ENCODE measurements at regions not wholly inside any gene's neighbourhood (a gene's known extent, or its start where the extent isn't known, plus 50 kb on each side); places are given as distances from the start of the nearest gene placed in this dataset.
A peak's percentile ranks its signal among the peaks of the same experiment; 100 is the strongest.
"Not testable (repeated sequence)": the region's sequence is repeated elsewhere in the genome, so short reads cannot be mapped to it uniquely, and the experiment has no call there.

DNA sequence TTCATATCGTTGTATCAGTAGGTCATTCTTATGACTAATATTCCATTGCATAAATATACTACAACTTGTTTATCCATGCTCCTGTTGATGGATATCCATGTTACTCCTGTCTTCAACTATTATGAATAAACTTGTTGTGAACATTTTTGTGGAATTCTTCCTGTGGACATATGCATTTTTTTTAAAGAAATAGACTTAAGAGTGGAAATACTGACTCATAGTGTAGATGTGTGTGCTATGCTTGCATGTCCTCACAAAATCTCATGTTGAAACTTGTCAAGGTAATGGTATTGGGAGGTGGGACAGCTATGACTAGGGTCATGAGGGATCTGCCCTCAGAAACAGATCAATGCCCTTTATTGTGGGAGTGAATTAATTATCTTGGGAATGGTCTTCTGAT, 240.5 kb upstream of the PRSS58 start:
- DNase-seq, result no peak

GRCh38 chr7:142496545-142496991, 238.7 kb upstream of the PRSS58 start:
- peak; percentile 55 to 68 (median 66) for DNase-seq

GRCh38 chr7:142495879-142496278, 238.0 kb upstream of the PRSS58 start:
- DNase-seq, result not testable (repeated sequence)

DNA sequence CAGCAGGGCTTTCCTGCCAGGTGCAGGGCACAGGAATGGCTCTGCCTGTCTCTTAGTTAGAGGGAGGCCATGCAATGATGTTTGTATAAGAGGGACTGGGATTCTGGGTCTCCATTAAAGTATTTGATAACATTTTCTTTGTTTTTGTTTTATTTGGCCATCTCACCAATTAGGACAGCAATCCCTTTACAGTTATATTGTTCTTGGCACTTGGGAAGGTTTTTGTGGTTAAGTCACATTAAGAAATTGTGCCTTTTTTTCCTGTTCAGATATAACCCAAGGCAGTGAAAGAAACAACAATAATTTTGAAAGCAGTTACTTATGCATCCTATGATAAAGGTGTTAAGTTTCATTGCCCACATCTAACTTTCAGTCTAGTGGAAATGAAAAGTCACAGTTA, 237.4 kb upstream of the PRSS58 start:
- not testable (repeated sequence) for DNase-seq

GRCh38 chr7:142494021-142494420, 236.2 kb upstream of the PRSS58 start:
- DNase-seq, result no peak

GRCh38 chr7:142488842-142489241, 231.0 kb upstream of the PRSS58 start:
- no peak for DNase-seq

DNA sequence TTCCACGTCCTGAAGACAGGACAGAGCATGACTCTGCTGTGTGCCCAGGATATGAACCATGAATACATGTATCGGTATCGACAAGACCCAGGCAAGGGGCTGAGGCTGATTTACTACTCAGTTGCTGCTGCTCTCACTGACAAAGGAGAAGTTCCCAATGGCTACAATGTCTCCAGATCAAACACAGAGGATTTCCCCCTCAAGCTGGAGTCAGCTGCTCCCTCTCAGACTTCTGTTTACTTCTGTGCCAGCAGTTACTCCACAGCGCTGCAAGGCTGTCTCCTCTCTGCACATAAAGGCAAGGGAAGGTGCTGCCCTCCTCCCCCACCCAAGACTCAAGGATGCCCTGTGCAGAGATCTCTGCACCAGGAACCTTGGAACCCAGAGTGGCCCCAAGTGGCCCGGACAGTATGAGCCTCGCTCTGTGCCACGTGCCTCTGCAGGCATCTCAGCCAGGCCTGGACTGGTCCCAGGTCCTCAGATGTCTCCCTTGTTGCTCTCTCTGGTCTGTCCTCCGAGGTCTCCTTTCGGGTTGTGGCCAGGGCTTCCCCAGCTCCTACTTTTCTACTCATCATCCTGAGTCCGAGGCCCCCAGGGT, 230.3 kb upstream of the PRSS58 start:
- peak; percentile 28 to 59 (median 48) for DNase-seq

GRCh38 chr7:142487565-142487964, 229.7 kb upstream of the PRSS58 start:
- peak in 1 of 3 donors; percentile 28 for DNase-seq

DNA sequence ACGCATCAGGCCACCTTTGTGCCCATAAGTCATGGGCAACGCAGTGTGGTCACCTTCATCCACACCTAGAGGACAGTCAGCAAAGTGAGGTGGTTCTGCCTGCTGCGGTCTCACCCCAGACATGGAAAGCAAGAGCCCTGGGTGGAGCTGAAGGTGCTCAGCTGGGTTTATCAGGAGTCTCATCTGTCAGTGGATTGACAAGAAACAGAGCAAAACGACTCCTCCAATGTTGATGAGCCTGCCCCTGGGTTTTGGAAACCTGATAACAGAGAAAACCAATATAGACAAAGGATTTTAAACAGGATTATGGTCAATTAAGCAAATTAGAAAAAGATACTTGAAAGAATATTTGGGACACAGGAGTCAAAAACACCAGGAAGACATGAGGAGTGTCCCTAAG, 229.3 kb upstream of the PRSS58 start:
- DNase-seq, result no peak

DNA sequence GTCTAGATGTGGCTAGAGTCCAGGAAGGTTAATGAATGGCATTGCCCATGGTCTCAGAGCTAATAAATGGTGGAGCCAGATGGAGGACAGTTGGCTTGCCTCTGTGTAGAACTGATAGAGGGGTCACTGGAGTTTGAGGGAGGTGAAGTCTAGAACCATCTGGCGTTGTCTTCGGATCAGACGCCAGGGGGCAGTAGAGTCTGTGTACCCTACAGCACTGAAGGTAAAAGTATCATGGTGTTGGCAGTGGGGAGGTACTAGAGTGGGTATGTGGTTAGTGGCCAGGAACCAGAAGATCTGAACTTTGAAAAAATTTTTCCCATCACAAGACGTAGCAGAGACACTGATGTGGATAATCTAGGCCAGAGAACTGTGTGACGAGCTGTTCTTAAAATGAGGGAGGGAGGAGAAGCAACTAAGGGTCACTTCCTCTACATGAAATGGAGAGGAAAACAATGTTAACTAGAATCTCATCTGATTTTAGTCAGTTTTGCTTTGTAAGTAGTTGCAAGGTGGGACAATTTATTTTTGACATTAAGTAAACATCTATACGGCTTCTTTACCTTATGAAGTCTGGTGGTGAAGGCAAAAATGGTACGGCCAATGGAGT, 227.9 kb upstream of the PRSS58 start:
- peak; percentile 19 to 38 (median 22) for DNase-seq

GRCh38 chr7:142483659-142484317, 225.9 kb upstream of the PRSS58 start:
- DNase-seq, result no peak

GRCh38 chr7:142482891-142483658, 225.2 kb upstream of the PRSS58 start:
- peak; percentile 77 to 82 (median 77) for DNase-seq

DNA sequence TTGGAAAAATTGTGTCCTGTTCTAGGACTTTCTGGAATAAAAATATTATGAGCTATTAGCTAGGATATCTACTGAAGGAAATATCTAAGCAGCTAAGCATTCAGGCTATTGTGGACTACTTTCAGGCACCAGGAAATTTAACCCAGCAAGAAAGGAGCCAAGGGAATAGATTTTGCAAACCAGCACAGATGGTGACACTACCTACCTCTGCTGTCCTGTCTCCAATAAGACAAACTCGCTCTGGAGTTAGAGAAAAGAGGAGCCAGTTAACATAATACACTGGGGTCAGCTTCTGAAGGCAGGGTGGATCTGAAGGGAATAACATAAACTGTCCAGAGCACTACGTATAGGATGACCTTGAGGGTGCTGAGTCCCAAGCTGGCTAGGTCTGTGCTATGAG, 223.7 kb upstream of the PRSS58 start:
- DNase-seq, result no peak

DNA sequence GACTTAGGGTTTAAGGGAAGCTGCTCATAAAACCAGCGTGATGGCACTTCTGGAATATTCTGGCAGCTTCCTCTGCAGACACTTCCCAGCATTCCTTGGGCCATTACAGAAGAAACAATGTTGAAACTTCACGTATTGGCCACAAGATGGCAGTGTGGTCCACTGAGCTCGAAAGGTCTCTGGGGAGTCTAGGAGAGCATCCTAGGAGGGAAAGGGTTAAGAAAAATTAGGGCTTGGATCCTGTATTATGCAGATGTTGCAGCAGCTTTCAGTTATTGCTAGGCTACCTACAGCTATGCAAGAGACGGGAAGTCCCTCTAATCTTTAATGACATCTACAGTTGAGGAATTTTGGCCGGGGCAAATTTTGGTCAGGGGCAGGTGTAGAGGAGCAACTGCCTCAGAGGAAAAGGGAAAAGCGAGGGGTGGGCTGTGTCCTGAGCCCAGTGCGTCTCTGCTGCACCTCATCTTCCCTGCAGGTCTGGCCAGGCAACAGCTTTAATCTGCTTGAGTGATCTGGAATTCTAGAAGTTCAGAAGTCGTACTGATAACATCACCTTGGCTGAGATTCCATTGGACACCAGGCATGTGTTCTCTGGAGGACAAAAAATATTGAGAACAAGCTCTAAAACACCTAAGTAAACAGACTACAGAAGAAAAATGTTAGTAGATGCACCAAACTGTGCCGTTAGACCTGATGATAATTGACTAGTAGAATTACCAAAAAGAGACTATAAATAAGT, 220.8 kb upstream of the PRSS58 start:
- peak; percentile 61 to 77 (median 71) for DNase-seq

DNA sequence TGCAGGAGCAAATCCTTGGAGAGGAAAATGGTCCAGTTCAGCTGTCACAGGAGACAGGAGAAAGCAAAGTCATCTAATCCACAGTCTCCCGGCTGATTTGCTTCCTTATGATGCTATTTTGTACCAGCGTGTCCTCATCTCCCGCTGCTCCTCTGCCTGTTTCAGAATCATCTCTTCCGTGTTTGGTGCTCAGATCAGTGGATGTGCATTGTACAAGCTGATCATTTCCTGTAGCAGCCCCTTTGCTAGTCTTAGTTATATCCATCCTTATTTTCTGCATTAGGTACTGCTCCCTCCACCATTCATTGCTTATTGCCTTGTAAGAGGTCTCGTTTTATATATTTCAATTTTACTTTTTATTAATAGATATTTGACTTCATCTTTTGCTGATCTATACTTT, 219.9 kb upstream of the PRSS58 start:
- not testable (repeated sequence) for DNase-seq

GRCh38 chr7:142477079-142477651, 219.3 kb upstream of the PRSS58 start:
- no peak for DNase-seq

DNA sequence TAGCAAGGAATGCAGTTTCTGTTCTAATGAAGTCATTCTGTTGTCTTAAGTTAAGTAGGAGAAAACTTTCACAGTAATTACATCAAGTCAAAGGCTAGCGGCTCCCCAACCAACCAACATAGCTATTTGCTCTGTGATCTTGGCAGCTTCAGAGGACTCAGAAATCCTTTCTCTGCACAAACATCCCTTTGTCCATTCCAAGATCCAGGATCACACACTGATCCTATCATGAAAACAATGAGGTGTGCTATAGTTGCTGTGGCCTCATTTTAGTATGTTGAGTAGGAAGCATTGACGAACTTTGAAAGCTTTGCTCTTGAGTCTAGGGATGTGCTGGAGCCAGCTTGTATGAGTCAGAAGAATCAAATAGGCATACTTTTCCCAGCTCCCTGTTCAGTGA, 218.2 kb upstream of the PRSS58 start:
- DNase-seq, result no peak

DNA sequence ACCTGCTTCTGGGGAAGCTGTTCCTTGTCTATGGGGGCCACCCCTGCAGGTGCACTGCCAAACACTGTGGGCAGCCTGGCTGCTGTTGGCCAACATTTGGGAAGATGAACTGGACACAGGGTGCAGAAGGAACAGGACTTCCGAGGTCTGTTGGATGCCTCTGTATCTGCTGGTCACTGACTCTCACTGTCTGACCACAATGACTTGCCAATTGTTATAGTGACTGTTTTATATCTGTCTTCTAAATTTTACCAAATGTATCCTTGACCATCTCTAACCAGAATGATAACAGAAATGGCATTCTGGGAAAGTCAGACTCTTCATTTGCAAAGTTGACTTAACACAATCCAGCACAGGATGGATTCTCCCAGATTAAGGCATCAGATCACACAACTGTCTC, 214.0 kb upstream of the PRSS58 start:
- DNase-seq, result no peak

DNA sequence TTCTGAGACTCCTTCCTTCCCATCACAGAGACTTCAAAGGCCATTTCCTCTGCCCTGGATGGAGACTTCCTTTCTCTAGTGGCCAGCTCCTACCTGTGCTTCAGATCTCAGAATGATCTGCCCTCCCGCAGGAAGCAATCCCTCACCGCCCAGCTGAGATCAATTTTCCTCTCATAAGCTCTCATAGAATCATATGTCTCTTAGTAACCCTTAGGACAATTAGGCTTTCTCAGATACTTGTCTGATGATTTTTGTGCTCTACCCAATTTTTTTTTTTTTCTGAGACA, 212.6 kb upstream of the PRSS58 start:
- no peak for DNase-seq

DNA sequence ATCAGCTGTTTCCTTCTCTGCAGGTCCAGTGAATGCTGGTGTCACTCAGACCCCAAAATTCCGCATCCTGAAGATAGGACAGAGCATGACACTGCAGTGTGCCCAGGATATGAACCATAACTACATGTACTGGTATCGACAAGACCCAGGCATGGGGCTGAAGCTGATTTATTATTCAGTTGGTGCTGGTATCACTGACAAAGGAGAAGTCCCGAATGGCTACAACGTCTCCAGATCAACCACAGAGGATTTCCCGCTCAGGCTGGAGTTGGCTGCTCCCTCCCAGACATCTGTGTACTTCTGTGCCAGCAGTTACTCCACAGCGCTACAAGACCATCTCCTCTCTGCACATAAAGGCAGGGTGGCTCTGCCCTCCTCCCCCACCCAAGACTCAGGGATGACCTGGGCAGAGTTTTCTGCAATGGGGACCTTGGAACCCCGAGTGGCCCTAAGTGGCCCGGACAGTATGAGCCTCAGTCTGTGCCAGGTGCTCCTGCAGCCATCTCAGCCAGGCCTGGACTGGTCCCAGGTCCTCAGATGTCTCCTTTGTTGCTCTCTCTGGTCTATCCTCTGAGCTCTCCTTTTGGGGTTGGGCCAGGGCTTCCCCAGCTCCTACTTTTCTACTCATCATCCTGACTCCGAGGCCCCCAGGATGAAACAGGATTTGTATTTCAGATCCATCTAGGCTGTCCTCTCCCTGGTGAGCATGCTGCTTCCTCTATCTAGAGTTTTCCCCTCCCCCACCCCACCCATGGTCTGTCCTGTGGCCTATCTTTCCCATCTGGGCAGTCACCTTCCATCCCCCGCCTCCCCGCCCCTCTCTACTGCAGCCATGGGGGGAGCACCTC, 212.1 kb upstream of the PRSS58 start:
- peak in 1 of 3 donors; percentile 17 for DNase-seq

DNA sequence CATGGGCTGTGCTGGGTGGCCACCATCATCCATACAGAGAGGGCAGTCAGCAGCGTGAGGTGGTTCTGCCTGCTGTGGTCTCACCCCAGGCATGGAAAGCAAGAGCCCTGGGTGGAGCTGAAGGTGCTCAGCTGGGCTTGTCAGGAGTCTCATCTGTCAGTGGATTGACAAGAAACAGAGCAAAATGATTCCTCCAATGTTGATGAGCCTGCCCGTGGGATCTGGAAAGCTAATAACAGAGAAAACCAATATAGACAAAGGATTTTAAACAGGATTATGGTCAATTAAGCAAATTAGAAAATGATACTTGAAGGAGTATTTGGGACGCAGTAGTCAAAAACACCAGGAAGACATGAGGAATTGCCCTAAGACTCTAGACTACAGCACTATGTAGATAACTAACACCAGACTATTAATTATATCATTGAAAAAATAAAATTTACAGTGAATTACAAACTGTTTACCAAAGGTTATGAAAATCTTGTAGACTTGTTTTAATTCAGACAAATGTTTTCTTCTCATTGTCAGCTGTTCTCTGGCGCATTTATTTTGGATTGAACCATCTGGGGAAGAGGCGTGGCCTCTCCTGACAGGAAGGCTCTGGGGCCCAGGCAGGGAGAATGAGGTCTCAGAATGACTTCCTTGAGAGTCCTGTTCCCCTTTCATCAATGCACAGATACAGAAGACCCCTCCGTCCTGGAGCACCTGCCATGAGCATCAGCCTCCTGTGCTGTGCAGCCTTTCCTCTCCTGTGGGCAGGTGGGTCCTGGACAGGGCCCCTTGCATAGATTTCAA, 211.2 kb upstream of the PRSS58 start:
- no peak for DNase-seq
